ENCODE measurements at regions not wholly inside any gene's neighbourhood (a gene's known extent, or its start where the extent isn't known, plus 50 kb on each side); places are given as distances from the start of the nearest gene placed in this dataset.
A peak's percentile ranks its signal among the peaks of the same experiment; 100 is the strongest.

- Histone ChIP-seq H3K9ac (ENCODE audit: low read length) (no peak overlapping the region), H3K79me2 (ENCODE audit: insufficient read depth, low read length) (no peaks in the 10 kb centered on the region), H3K36me3 (ENCODE audit: insufficient read depth, low read length) (no peaks in the 10 kb centered on the region), H3K9me3 (ENCODE audit: insufficient read depth, low read depth, low read length) (no peaks in the 10 kb centered on the region), H2AFZ (ENCODE audit: low read depth, low read length) (no peak overlapping the region), H3K27ac (ENCODE audit: low read depth, low read length) (peak overlapping the region; percentile 23), H4K20me1 (ENCODE audit: insufficient read depth, low read length) (no peaks in the 10 kb centered on the region), H3K4me1 (ENCODE audit: insufficient read depth, low read length) (peaks cover 20% of the 10 kb centered on the region), H3K27me3 (ENCODE audit: insufficient read depth, low read length) (no peaks in the 10 kb centered on the region), H3K4me2 (ENCODE audit: low read length) (peak overlapping the region; percentile 35), H3K4me3 (ENCODE audit: insufficient read depth, low read depth, low read length) (no peak overlapping the region)
- TF ChIP-seq CTCF (IDR thresholded peaks at IDR 0.05; ENCODE audit: insufficient read depth, low read depth, low read length) (no peak), EZH2 (IDR thresholded peaks at IDR 0.05; ENCODE audit: insufficient read depth, low read length) (no peak)
- H3K27me3 Mint-ChIP-seq (ENCODE audit: low read depth, unreplicated experiment): no peaks in the 10 kb centered on the region
- no peaks in the 10 kb centered on the region for H3K36me3 Mint-ChIP-seq (ENCODE audit: low read depth, unreplicated experiment)
- FAIRE-seq: no peak
- no peaks in the 10 kb centered on the region for H3K9me3 Mint-ChIP-seq (ENCODE audit: unreplicated experiment)
- H3K4me1 Mint-ChIP-seq (ENCODE audit: low read depth, unreplicated experiment): peaks cover 42% of the 10 kb centered on the region
- H3K4me3 Mint-ChIP-seq (ENCODE audit: unreplicated experiment): no peak overlapping the region
- no peak overlapping the region for H3K27ac Mint-ChIP-seq (ENCODE audit: unreplicated experiment)
- peak; percentile 72 for DNase-seq (ENCODE audit: low read depth)
Observed at GRCh38 chr2:145598434-145598833, 1078.5 kb upstream of the ZEB2 start.

- Histone ChIP-seq H2AFZ (ENCODE audit: low read depth, low read length) (no peak overlapping the region), H3K9ac (ENCODE audit: low read length) (no peak overlapping the region), H3K4me3 (ENCODE audit: insufficient read depth, low read depth, low read length) (no peak overlapping the region), H3K9me3 (ENCODE audit: insufficient read depth, low read depth, low read length) (no peaks in the 10 kb centered on the region), H3K4me1 (ENCODE audit: insufficient read depth, low read length) (peaks cover 20% of the 10 kb centered on the region), H3K4me2 (ENCODE audit: low read length) (no peak overlapping the region), H3K79me2 (ENCODE audit: insufficient read depth, low read length) (no peaks in the 10 kb centered on the region), H4K20me1 (ENCODE audit: insufficient read depth, low read length) (no peaks in the 10 kb centered on the region), H3K27ac (ENCODE audit: low read depth, low read length) (no peak overlapping the region), H3K27me3 (ENCODE audit: insufficient read depth, low read length) (no peaks in the 10 kb centered on the region), H3K36me3 (ENCODE audit: insufficient read depth, low read length) (no peaks in the 10 kb centered on the region)
- H3K4me3 Mint-ChIP-seq (ENCODE audit: unreplicated experiment): no peak overlapping the region
- TF ChIP-seq EZH2 (IDR thresholded peaks at IDR 0.05; ENCODE audit: insufficient read depth, low read length) (no peak), CTCF (IDR thresholded peaks at IDR 0.05; ENCODE audit: insufficient read depth, low read depth, low read length) (no peak)
- FAIRE-seq (no peak), DNase-seq (ENCODE audit: low read depth) (no peak)
- H3K27ac Mint-ChIP-seq (ENCODE audit: unreplicated experiment): no peak overlapping the region
- H3K36me3 Mint-ChIP-seq (ENCODE audit: low read depth, unreplicated experiment): no peaks in the 10 kb centered on the region
- no peaks in the 10 kb centered on the region for H3K9me3 Mint-ChIP-seq (ENCODE audit: unreplicated experiment)
- peaks cover 47% of the 10 kb centered on the region for H3K4me1 Mint-ChIP-seq (ENCODE audit: low read depth, unreplicated experiment)
- H3K27me3 Mint-ChIP-seq (ENCODE audit: low read depth, unreplicated experiment): no peaks in the 10 kb centered on the region
Observed at GRCh38 chr2:145597809-145598208, 1077.9 kb upstream of the ZEB2 start.

- no peaks in the 10 kb centered on the region for H3K27me3 ChIP-seq (ENCODE audit: insufficient read depth, low read length)
- no peak overlapping the region for H3K4me3 Mint-ChIP-seq (ENCODE audit: unreplicated experiment)
- peaks cover 20% of the 10 kb centered on the region for H3K4me1 ChIP-seq (ENCODE audit: insufficient read depth, low read length)
- no peak overlapping the region for H3K4me2 ChIP-seq (ENCODE audit: low read length)
- no peaks in the 10 kb centered on the region for H3K36me3 Mint-ChIP-seq (ENCODE audit: low read depth, unreplicated experiment)
- H3K27ac ChIP-seq (ENCODE audit: low read depth, low read length): no peak overlapping the region
- no peaks in the 10 kb centered on the region for H3K9me3 ChIP-seq (ENCODE audit: insufficient read depth, low read depth, low read length)
- no peak overlapping the region for H3K9ac ChIP-seq (ENCODE audit: low read length)
- H3K27me3 Mint-ChIP-seq (ENCODE audit: low read depth, unreplicated experiment): no peaks in the 10 kb centered on the region
- TF ChIP-seq CTCF (IDR thresholded peaks at IDR 0.05; ENCODE audit: insufficient read depth, low read depth, low read length) (no peak), EZH2 (IDR thresholded peaks at IDR 0.05; ENCODE audit: insufficient read depth, low read length) (no peak)
- H3K4me1 Mint-ChIP-seq (ENCODE audit: low read depth, unreplicated experiment): peaks cover 51% of the 10 kb centered on the region
- DNase-seq (ENCODE audit: low read depth) (peak; percentile 20), FAIRE-seq (no peak)
- H3K9me3 Mint-ChIP-seq (ENCODE audit: unreplicated experiment): no peaks in the 10 kb centered on the region
- no peak overlapping the region for H3K4me3 ChIP-seq (ENCODE audit: insufficient read depth, low read depth, low read length)
- no peak overlapping the region for H3K27ac Mint-ChIP-seq (ENCODE audit: unreplicated experiment)
- H2AFZ ChIP-seq (ENCODE audit: low read depth, low read length): no peak overlapping the region
- no peaks in the 10 kb centered on the region for H3K79me2 ChIP-seq (ENCODE audit: insufficient read depth, low read length)
- H3K36me3 ChIP-seq (ENCODE audit: insufficient read depth, low read length): no peaks in the 10 kb centered on the region
- no peaks in the 10 kb centered on the region for H4K20me1 ChIP-seq (ENCODE audit: insufficient read depth, low read length)
Observed at GRCh38 chr2:145597006-145597405, 1077.1 kb upstream of the ZEB2 start.

Data from astrocyte (in vitro differentiated cells and primary cell).